CD4-positive, alpha-beta T cell (primary cell): ENCODE measurements at regions not wholly inside any gene's neighbourhood (a gene's known extent, or its start where the extent isn't known, plus 50 kb on each side); places are given as distances from the start of the nearest gene placed in this dataset.

Experiments used
- ATAC-seq: fragments of 200-7000 bp; cut with Tn5 transposase; one replicate; pipeline ENCODE4 v1.10.0; 2022; ENCODE audit warnings: mild to moderate bottlenecking; ENCODE audit not compliant: poor library complexity
- CTCF ChIA-PET: fragments of 350-600 bp; sonication (Branson Sonifier 250); formaldehyde crosslinking; loops from one replicate; lab custom pipeline; 2021; ENCODE audit warnings: antibody characterized with exemption, inconsistent platforms; lab: Charles Lee
- POLR2A ChIA-PET: fragments of 350-600 bp; sonication (Branson Sonifier 250); formaldehyde crosslinking; loops from one replicate; lab custom pipeline; 2021; ENCODE audit warnings: antibody characterized with exemption, inconsistent platforms; lab: Charles Lee
- DNase-seq, 14 experiments: peaks; one replicate each; pipeline ENCODE4 v3.0.0-alpha.2; 2013 to 2020; ENCODE audit warnings: mixed read lengths in 2 of 14
- H3K27ac ChIP-seq, 2 donors: one replicate each; pipeline versions ENCODE4 v1.5.1 to v1.7.0; 2013; ENCODE audit warnings: low read length in 2 of 2, low read depth in 1 of 2, mild to moderate bottlenecking in 1 of 2
- H3K27me3 ChIP-seq, 2 experiments: 1 replicate in 1 of 2; 2 replicates in 1 of 2; pipeline versions ENCODE4 v1.6.1 to v1.7.0; 2013; ENCODE audit warnings: low read length in 2 of 2, control low read depth in 1 of 2, mild to moderate bottlenecking in 1 of 2, moderate library complexity in 1 of 2; ENCODE audit not compliant: insufficient read depth in 2 of 2, control insufficient read depth in 1 of 2
- H3K36me3 ChIP-seq: one replicate; pipeline ENCODE4 v1.6.1; 2013; ENCODE audit warnings: low read length, control low read depth; ENCODE audit not compliant: insufficient read depth
- H3K4me1 ChIP-seq: one replicate; pipeline ENCODE4 v1.6.1; 2013; ENCODE audit warnings: low read length, control low read depth; ENCODE audit not compliant: insufficient read depth
- H3K4me3 ChIP-seq: one replicate; pipeline ENCODE4 v1.5.1; 2013; ENCODE audit warnings: mild to moderate bottlenecking, low read length, moderate library complexity
- H3K9me3 ChIP-seq, 2 experiments: 1 replicate in 1 of 2; 2 replicates in 1 of 2; pipeline versions ENCODE4 v1.6.1 to v1.7.0; 2013; ENCODE audit warnings: low read length in 2 of 2, mild to moderate bottlenecking in 2 of 2, control low read depth in 1 of 2, moderate library complexity in 1 of 2; ENCODE audit not compliant: control insufficient read depth in 1 of 2, insufficient read depth in 1 of 2
- H3K27ac Mint-ChIP-seq: one replicate; pipeline ENCODE4 v1.8.0; 2020; ENCODE audit warnings: mixed read lengths
- H3K27me3 Mint-ChIP-seq: one replicate; pipeline ENCODE4 v1.8.0; 2021; ENCODE audit warnings: mixed read lengths
- H3K36me3 Mint-ChIP-seq: one replicate; pipeline ENCODE4 v1.8.0; 2021; ENCODE audit warnings: low read depth, mixed read lengths
- H3K4me1 Mint-ChIP-seq: one replicate; pipeline ENCODE4 v1.8.0; 2021; ENCODE audit warnings: low read depth, mixed read lengths
- H3K4me3 Mint-ChIP-seq: one replicate; pipeline ENCODE4 v1.8.0; 2020; ENCODE audit warnings: mild to moderate bottlenecking, mixed read lengths
- H3K9me3 Mint-ChIP-seq: one replicate; pipeline ENCODE4 v1.8.0; 2020; ENCODE audit warnings: mixed read lengths
- intact Hi-C, 2 experiments: fragments of 100-400 bp; cut with DNase I in 1 of 2; cut with micrococcal nuclease in 1 of 2; formaldehyde crosslinking; loops; one replicate each; pipeline versions ENCODE4 v1.15.1 to v1.9.0; 2023 to 2025; cut with DNase I, micrococcal nuclease
- microRNA-seq: library from miRNA; unstranded; fragments of <30 nt; microRNA quantifications from one replicate; pipeline ENCODE4 v1.2.0, GENCODE V29; 2021; ENCODE audit warnings: borderline microRNAs expressed, borderline replicate concordance
- TF ChIP-seq, protein P1 (sequence below): fragments of 200-600 bp; IDR thresholded peaks from one replicate; pipeline ENCODE4 v1.8.0; 2022; ENCODE audit warnings: antibody characterized with exemption, mild to moderate bottlenecking

DNA sequence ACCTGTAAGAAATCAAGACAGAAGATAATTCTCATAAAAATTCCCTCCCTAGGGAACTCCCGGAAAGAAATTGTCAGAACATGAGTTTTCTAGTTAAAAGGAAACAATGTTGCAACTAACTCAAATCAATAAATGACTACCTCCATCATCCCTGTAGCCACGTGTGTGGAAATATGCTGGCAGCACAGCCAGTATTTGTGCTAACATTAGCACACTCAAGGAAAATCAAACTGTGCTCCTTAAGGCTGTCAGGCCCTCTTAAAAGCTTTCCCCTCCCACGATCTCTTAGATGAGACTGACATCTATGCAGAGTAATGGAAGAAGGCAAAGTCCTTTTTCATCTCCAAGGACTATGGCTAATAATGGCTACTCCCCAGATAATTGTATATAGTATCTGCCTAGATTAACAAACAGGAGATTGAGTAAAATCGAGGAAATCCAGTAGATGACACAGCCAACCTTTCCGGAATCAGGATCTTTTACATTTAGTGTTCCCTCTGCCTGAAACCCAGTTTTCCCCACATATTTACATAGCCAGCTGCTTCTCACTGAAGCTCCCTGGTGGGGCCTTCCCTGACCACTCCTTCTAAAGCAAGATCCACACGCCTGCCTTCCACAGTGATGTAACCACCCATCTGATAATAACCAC lies 50.9 kb upstream of the NR5A2 start:
- H3K9me3 Mint-ChIP-seq: no peaks in the 10 kb centered on the region
- intact Hi-C loops: no loop called here
- H3K36me3 ChIP-seq: no peaks in the 10 kb centered on the region
- POLR2A ChIA-PET: no interaction called here
- no peak overlapping the region for H3K4me3 ChIP-seq
- ATAC-seq (no peak), DNase-seq (no peak)
- TF ChIP-seq, protein P1, sequence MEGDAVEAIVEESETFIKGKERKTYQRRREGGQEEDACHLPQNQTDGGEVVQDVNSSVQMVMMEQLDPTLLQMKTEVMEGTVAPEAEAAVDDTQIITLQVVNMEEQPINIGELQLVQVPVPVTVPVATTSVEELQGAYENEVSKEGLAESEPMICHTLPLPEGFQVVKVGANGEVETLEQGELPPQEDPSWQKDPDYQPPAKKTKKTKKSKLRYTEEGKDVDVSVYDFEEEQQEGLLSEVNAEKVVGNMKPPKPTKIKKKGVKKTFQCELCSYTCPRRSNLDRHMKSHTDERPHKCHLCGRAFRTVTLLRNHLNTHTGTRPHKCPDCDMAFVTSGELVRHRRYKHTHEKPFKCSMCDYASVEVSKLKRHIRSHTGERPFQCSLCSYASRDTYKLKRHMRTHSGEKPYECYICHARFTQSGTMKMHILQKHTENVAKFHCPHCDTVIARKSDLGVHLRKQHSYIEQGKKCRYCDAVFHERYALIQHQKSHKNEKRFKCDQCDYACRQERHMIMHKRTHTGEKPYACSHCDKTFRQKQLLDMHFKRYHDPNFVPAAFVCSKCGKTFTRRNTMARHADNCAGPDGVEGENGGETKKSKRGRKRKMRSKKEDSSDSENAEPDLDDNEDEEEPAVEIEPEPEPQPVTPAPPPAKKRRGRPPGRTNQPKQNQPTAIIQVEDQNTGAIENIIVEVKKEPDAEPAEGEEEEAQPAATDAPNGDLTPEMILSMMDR: no peak
- CTCF ChIA-PET: no interaction called here
- no peak overlapping the region for H3K4me3 Mint-ChIP-seq
- no peaks in the 10 kb centered on the region for H3K4me1 ChIP-seq
- no peak overlapping the region for H3K27ac Mint-ChIP-seq
- H3K9me3 ChIP-seq: no peaks in the 10 kb centered on the region
- no peaks in the 10 kb centered on the region for H3K27me3 Mint-ChIP-seq
- H3K4me1 Mint-ChIP-seq: no peaks in the 10 kb centered on the region
- H3K27me3 ChIP-seq: no peaks in the 10 kb centered on the region
- H3K36me3 Mint-ChIP-seq: no peaks in the 10 kb centered on the region
- no peak overlapping the region for H3K27ac ChIP-seq

Small RNA genes lying in the stretch of these regions (microRNA-seq; reads per million reads assigned to microRNA genes)
- gene MIR181A1 (1,092 reads per million, percentile 86 among the genes with 10 or more reads in this experiment), gene MIR181B1 (6.1 reads per million, percentile 29 among the genes with 10 or more reads in this experiment)
